Stomach (tissue), 4 donors: ENCODE measurements at regions not wholly inside any gene's neighbourhood (a gene's known extent, or its start where the extent isn't known, plus 50 kb on each side); places are given as distances from the start of the nearest gene placed in this dataset.

Experiments
- CTCF ChIP-seq, 7 experiments: fragments of 450-650 bp in 4 of 7; fragments of 200-600 bp in 3 of 7; sonication (generic) in 3 of 7; IDR thresholded peaks; one replicate each; pipeline ENCODE4 v1.5.1; 2016 to 2019; ENCODE audit warnings: antibody characterized with exemption in 7 of 7, control low read depth in 2 of 7, mild to moderate bottlenecking in 1 of 7
- EP300 ChIP-seq: sonication (generic); formaldehyde crosslinking; IDR thresholded peaks from one replicate; pipeline ENCODE4 v1.6.1; 2017; ENCODE audit warnings: antibody characterized with exemption
- POLR2A ChIP-seq, 4 donors: fragments of 450-650 bp; IDR thresholded peaks; one replicate each; pipeline ENCODE4 v1.6.1; 2016; ENCODE audit warnings: antibody characterized with exemption in 4 of 4, control low read depth in 2 of 4, mild to moderate bottlenecking in 1 of 4, moderate library complexity in 1 of 4
- POLR2AphosphoS5 ChIP-seq, 3 donors: sonication (generic); formaldehyde crosslinking; IDR thresholded peaks; one replicate each; pipeline ENCODE4 v1.6.1; 2016; ENCODE audit warnings: antibody characterized with exemption in 3 of 3

GRCh38 chrX:73943693-73944562 lies 91.4 kb upstream of the XIST start:
- TF ChIP-seq POLR2AphosphoS5 (IDR thresholded peaks at IDR 0.05), result peak; percentile 82 to 88 (median 85)
- TF ChIP-seq CTCF (IDR thresholded peaks at IDR 0.05), result peak in 1 of 7 experiments; percentile 14
- TF ChIP-seq POLR2A (IDR thresholded peaks at IDR 0.05), result no peak
- no peak for TF ChIP-seq EP300
